ENCODE measurements at regions not wholly inside any gene's neighbourhood (a gene's known extent, or its start where the extent isn't known, plus 50 kb on each side); places are given as distances from the start of the nearest gene placed in this dataset.

- ATAC-seq: no peak
- TF ChIP-seq ZFP3 (CRISPR knock-in tag; IDR thresholded peaks at IDR 0.05) (no peak), OSR1 (CRISPR knock-in tag; IDR thresholded peaks at IDR 0.05) (no peak), ISL1 (CRISPR knock-in tag; IDR thresholded peaks at IDR 0.05) (no peak), ZNF565 (CRISPR knock-in tag; conservative IDR thresholded peaks at IDR 0.05; ENCODE audit: low read depth) (no peak), TOX (CRISPR knock-in tag; IDR thresholded peaks at IDR 0.05; ENCODE audit: borderline replicate concordance) (no peak), ESRRG (CRISPR knock-in tag; IDR thresholded peaks at IDR 0.05) (no peak), ZFP30 (CRISPR knock-in tag; IDR thresholded peaks at IDR 0.05) (no peak), ZC3H10 (CRISPR knock-in tag; IDR thresholded peaks at IDR 0.05) (no peak), CSDC2 (CRISPR knock-in tag; IDR thresholded peaks at IDR 0.05) (no peak), ZNF8 (CRISPR knock-in tag; IDR thresholded peaks at IDR 0.05) (no peak), TCF4 (CRISPR knock-in tag; IDR thresholded peaks at IDR 0.05; ENCODE audit: borderline replicate concordance) (no peak), RARB (CRISPR knock-in tag; IDR thresholded peaks at IDR 0.05) (no peak), SNAI2 (CRISPR knock-in tag; IDR thresholded peaks at IDR 0.05) (no peak), TSHZ2 (CRISPR knock-in tag; IDR thresholded peaks at IDR 0.05) (no peak), GLIS3 (CRISPR knock-in tag; IDR thresholded peaks at IDR 0.05) (no peak)
- TF ChIP-seq, protein P1, sequence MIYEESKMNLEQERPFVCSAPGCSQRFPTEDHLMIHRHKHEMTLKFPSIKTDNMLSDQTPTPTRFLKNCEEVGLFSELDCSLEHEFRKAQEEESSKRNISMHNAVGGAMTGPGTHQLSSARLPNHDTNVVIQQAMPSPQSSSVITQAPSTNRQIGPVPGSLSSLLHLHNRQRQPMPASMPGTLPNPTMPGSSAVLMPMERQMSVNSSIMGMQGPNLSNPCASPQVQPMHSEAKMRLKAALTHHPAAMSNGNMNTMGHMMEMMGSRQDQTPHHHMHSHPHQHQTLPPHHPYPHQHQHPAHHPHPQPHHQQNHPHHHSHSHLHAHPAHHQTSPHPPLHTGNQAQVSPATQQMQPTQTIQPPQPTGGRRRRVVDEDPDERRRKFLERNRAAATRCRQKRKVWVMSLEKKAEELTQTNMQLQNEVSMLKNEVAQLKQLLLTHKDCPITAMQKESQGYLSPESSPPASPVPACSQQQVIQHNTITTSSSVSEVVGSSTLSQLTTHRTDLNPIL (CRISPR knock-in tag; IDR thresholded peaks at IDR 0.05; ENCODE audit: low read depth): no peak
- TF ChIP-seq, protein P2, sequence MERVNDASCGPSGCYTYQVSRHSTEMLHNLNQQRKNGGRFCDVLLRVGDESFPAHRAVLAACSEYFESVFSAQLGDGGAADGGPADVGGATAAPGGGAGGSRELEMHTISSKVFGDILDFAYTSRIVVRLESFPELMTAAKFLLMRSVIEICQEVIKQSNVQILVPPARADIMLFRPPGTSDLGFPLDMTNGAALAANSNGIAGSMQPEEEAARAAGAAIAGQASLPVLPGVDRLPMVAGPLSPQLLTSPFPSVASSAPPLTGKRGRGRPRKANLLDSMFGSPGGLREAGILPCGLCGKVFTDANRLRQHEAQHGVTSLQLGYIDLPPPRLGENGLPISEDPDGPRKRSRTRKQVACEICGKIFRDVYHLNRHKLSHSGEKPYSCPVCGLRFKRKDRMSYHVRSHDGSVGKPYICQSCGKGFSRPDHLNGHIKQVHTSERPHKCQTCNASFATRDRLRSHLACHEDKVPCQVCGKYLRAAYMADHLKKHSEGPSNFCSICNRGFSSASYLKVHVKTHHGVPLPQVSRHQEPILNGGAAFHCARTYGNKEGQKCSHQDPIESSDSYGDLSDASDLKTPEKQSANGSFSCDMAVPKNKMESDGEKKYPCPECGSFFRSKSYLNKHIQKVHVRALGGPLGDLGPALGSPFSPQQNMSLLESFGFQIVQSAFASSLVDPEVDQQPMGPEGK (CRISPR knock-in tag; IDR thresholded peaks at IDR 0.05; ENCODE audit: borderline replicate concordance): no peak
Measured at GRCh38 chr22:49067504-49067903, 760.2 kb downstream of the BRD1 start.

- TF ChIP-seq, protein P1 (CRISPR knock-in tag; IDR thresholded peaks at IDR 0.05; ENCODE audit: low read depth): no peak
- TF ChIP-seq TCF4 (CRISPR knock-in tag; IDR thresholded peaks at IDR 0.05; ENCODE audit: borderline replicate concordance): peak; percentile 61; the same call in 1 of the 2 replicates
- ATAC-seq: no peak
Measured at GRCh38 chr22:49066619-49067018, 761.1 kb downstream of the BRD1 start.

- no peak for ATAC-seq
- TF ChIP-seq OSR1 (CRISPR knock-in tag; IDR thresholded peaks at IDR 0.05) (no peak), ZNF70 (CRISPR knock-in tag; IDR thresholded peaks at IDR 0.05) (no peak), ZC3H10 (CRISPR knock-in tag; IDR thresholded peaks at IDR 0.05) (no peak), BACH2 (CRISPR knock-in tag; IDR thresholded peaks at IDR 0.05; ENCODE audit: borderline replicate concordance) (no peak), ZNF565 (CRISPR knock-in tag; conservative IDR thresholded peaks at IDR 0.05; ENCODE audit: low read depth) (no peak), SNAI2 (CRISPR knock-in tag; IDR thresholded peaks at IDR 0.05) (no peak), CSRNP3 (CRISPR knock-in tag; IDR thresholded peaks at IDR 0.05) (no peak), PPARA (CRISPR knock-in tag; IDR thresholded peaks at IDR 0.05; ENCODE audit: borderline replicate concordance) (no peak), ZFP3 (CRISPR knock-in tag; IDR thresholded peaks at IDR 0.05) (no peak), GLIS3 (CRISPR knock-in tag; IDR thresholded peaks at IDR 0.05) (no peak), ZFP30 (CRISPR knock-in tag; IDR thresholded peaks at IDR 0.05) (no peak), RARB (CRISPR knock-in tag; IDR thresholded peaks at IDR 0.05) (no peak), TOX (CRISPR knock-in tag; IDR thresholded peaks at IDR 0.05; ENCODE audit: borderline replicate concordance) (no peak), TSHZ2 (CRISPR knock-in tag; IDR thresholded peaks at IDR 0.05) (no peak), ARNTL (CRISPR knock-in tag; IDR thresholded peaks at IDR 0.05; ENCODE audit: borderline replicate concordance, low read depth) (no peak)
- TF ChIP-seq, protein P2 (CRISPR knock-in tag; IDR thresholded peaks at IDR 0.05; ENCODE audit: borderline replicate concordance): no peak
Measured at GRCh38 chr22:49064836-49065235, 762.8 kb downstream of the BRD1 start.

Data from SK-N-SH treated with all-trans-retinoic acid at 6 μM for 48 hours (cell line).